ENCODE measurements at regions not wholly inside any gene's neighbourhood (a gene's known extent, or its start where the extent isn't known, plus 50 kb on each side); places are given as distances from the start of the nearest gene placed in this dataset.

GRCh38 chr3:177931346-177931745, 604.9 kb upstream of the KCNMB2 start:
- DNase-seq, result no peak

- no peak for DNase-seq
Measured at GRCh38 chr3:177932346-177932745, 603.9 kb upstream of the KCNMB2 start.

- DNase-seq, result no peak
Measured at GRCh38 chr3:177932750-177933660, 603.2 kb upstream of the KCNMB2 start.

GRCh38 chr3:177934001-177934891, 602.0 kb upstream of the KCNMB2 start:
- no peak for DNase-seq

- DNase-seq, result no peak
Measured at GRCh38 chr3:177935047-177935446, 601.2 kb upstream of the KCNMB2 start.

- no peak for DNase-seq
Measured at GRCh38 chr3:177936721-177937120, 599.5 kb upstream of the KCNMB2 start.

- no peak for DNase-seq
Measured at GRCh38 chr3:177942911-177943310, 593.3 kb upstream of the KCNMB2 start.

GRCh38 chr3:177944228-177944661, 592.0 kb upstream of the KCNMB2 start:
- no peak for DNase-seq

GRCh38 chr3:177946048-177946447, 590.2 kb upstream of the KCNMB2 start:
- no peak for DNase-seq

GRCh38 chr3:177946497-177946896, 589.7 kb upstream of the KCNMB2 start:
- no peak for DNase-seq

- DNase-seq, result no peak
Measured at GRCh38 chr3:177946936-177947335, 589.3 kb upstream of the KCNMB2 start.

- DNase-seq, result no peak
Measured at GRCh38 chr3:177947901-177948300, 588.3 kb upstream of the KCNMB2 start.

GRCh38 chr3:177948716-177949425, 587.4 kb upstream of the KCNMB2 start:
- no peak for DNase-seq

- DNase-seq, result no peak
Measured at GRCh38 chr3:177959188-177959587, 577.0 kb upstream of the KCNMB2 start.

GRCh38 chr3:177960014-177960413, 576.2 kb upstream of the KCNMB2 start:
- DNase-seq, result no peak

- DNase-seq, result no peak
Measured at GRCh38 chr3:177960722-177961121, 575.5 kb upstream of the KCNMB2 start.

GRCh38 chr3:177961784-177962183, 574.5 kb upstream of the KCNMB2 start:
- no peak for DNase-seq

GRCh38 chr3:177966493-177966892, 569.7 kb upstream of the KCNMB2 start:
- DNase-seq, result no peak

- no peak for DNase-seq
Measured at GRCh38 chr3:177968891-177969290, 567.3 kb upstream of the KCNMB2 start.

GRCh38 chr3:177973241-177973840, 562.9 kb upstream of the KCNMB2 start:
- DNase-seq, result no peak

- no peak for DNase-seq
Measured at GRCh38 chr3:177976241-177976640, 560.0 kb upstream of the KCNMB2 start.

- no peak for DNase-seq
Measured at GRCh38 chr3:177976866-177977265, 559.4 kb upstream of the KCNMB2 start.
